SU-DHL-6 (cell line): ENCODE measurements at regions not wholly inside any gene's neighbourhood (a gene's known extent, or its start where the extent isn't known, plus 50 kb on each side); places are given as distances from the start of the nearest gene placed in this dataset.

Experiments used
- H2AFZ ChIP-seq: fragments of 200-600 bp; sonication (generic); 2 replicates; pipeline ENCODE4 v1.6.1; 2014; ENCODE audit warnings: low read depth, mild to moderate bottlenecking, moderate library complexity, mixed read lengths, antibody characterized with exemption, low read length; ENCODE audit not compliant: severe bottlenecking
- H3F3A ChIP-seq: fragments of 200-600 bp; shearing (Covaris generic); 2 replicates; pipeline ENCODE4 v1.6.0; 2016; ENCODE audit warnings: antibody characterized with exemption, mild to moderate bottlenecking; ENCODE audit not compliant: insufficient read depth
- H3K27ac ChIP-seq: fragments of 200-600 bp; sonication (generic); 2 replicates; pipeline ENCODE4 v1.5.1; 2016; ENCODE audit warnings: low read depth, mild to moderate bottlenecking, low read length, moderate library complexity, mixed read lengths
- H3K27me3 ChIP-seq: fragments of 200-600 bp; sonication (generic), shearing (Covaris generic); 2 replicates; pipeline ENCODE4 v1.6.0; 2014; ENCODE audit warnings: mild to moderate bottlenecking, low read length
- H3K36me3 ChIP-seq: fragments of 200-600 bp; sonication (generic); 2 replicates; pipeline ENCODE4 v1.6.1; 2014; ENCODE audit warnings: mild to moderate bottlenecking, low read length, mixed read lengths
- H3K4me2 ChIP-seq: fragments of 300-600, 200-600 bp; shearing (Covaris generic), sonication (generic); 2 replicates; pipeline ENCODE4 v1.6.0; 2014; ENCODE audit warnings: low read length, low read depth, mild to moderate bottlenecking; ENCODE audit not compliant: poor library complexity, severe bottlenecking
- H3K4me3 ChIP-seq: fragments of 200-600 bp; sonication (generic); 2 replicates; pipeline ENCODE4 v1.5.1; 2014; ENCODE audit warnings: antibody characterized with exemption, low read length, mild to moderate bottlenecking, mixed read lengths; ENCODE audit not compliant: insufficient read depth, poor library complexity, severe bottlenecking
- H3K79me2 ChIP-seq: fragments of 200-600 bp; sonication (generic); 2 replicates; pipeline ENCODE4 v1.6.1; 2014; ENCODE audit warnings: mild to moderate bottlenecking, low read length, moderate library complexity; ENCODE audit not compliant: insufficient read depth
- H3K9ac ChIP-seq: fragments of 200-600 bp; sonication (generic); 2 replicates; pipeline ENCODE4 v1.7.0; 2014; ENCODE audit warnings: mild to moderate bottlenecking, low read length
- H3K9me2 ChIP-seq: fragments of 200-600 bp; sonication (generic); replicated peaks from 2 replicates; pipeline ENCODE4 v1.6.1; 2014; ENCODE audit warnings: low read length; ENCODE audit not compliant: insufficient read depth
- H3K9me3 ChIP-seq: fragments of 200-600 bp; sonication (generic); 2 replicates; pipeline ENCODE4 v1.6.1; 2014; ENCODE audit warnings: low read length, mixed read lengths; ENCODE audit not compliant: insufficient read depth
- H4K20me1 ChIP-seq: fragments of 200-600 bp; sonication (generic); 2 replicates; pipeline ENCODE4 v1.6.1; 2014; ENCODE audit warnings: low read depth, mild to moderate bottlenecking, antibody characterized with exemption, low read length, moderate library complexity, mixed read lengths
- CTCF ChIP-seq: fragments of 200-600 bp; sonication (generic); IDR thresholded peaks from one replicate; pipeline ENCODE4 v1.5.1; 2017; ENCODE audit warnings: antibody characterized with exemption, mild to moderate bottlenecking, low read length, moderate library complexity; ENCODE audit not compliant: insufficient read depth, poor library complexity, severe bottlenecking
- EZH2phosphoT487 ChIP-seq: fragments of 200-600 bp; sonication (generic), shearing (Covaris generic); conservative IDR thresholded peaks from 2 replicates; pipeline ENCODE4 v1.6.1; 2018; ENCODE audit warnings: mild to moderate bottlenecking, antibody characterized with exemption, low read length, moderate library complexity, mixed read lengths

- no peaks in the 10 kb centered on the region for H3K9me3 ChIP-seq
- no peaks in the 10 kb centered on the region for H3K27me3 ChIP-seq
- no peaks in the 10 kb centered on the region for H3K9me2 ChIP-seq
- no peak overlapping the region for H3K9ac ChIP-seq
- H3K27ac ChIP-seq, result no peak overlapping the region
- no peaks in the 10 kb centered on the region for H3K36me3 ChIP-seq
- no peak overlapping the region for H2AFZ ChIP-seq
- no peaks in the 10 kb centered on the region for H3K79me2 ChIP-seq
- no peaks in the 10 kb centered on the region for H4K20me1 ChIP-seq
- no peaks in the 10 kb centered on the region for H3F3A ChIP-seq
- no peak for TF ChIP-seq CTCF
- no peak overlapping the region for H3K4me2 ChIP-seq
- H3K4me3 ChIP-seq, result no peak overlapping the region
Observed at GRCh38 chr18:78561757-78562510, 417.7 kb upstream of the SALL3 start.

GRCh38 chr18:78562531-78562961 lies 417.1 kb upstream of the SALL3 start:
- H2AFZ ChIP-seq, result no peak overlapping the region
- no peaks in the 10 kb centered on the region for H3K9me3 ChIP-seq
- no peaks in the 10 kb centered on the region for H3K9me2 ChIP-seq
- no peaks in the 10 kb centered on the region for H3K79me2 ChIP-seq
- no peaks in the 10 kb centered on the region for H3K36me3 ChIP-seq
- no peaks in the 10 kb centered on the region for H3K27me3 ChIP-seq
- no peak overlapping the region for H3K4me2 ChIP-seq
- H3F3A ChIP-seq, result no peaks in the 10 kb centered on the region
- no peaks in the 10 kb centered on the region for H4K20me1 ChIP-seq
- H3K9ac ChIP-seq, result no peak overlapping the region
- TF ChIP-seq EZH2phosphoT487 (no peak), CTCF (no peak)
- H3K27ac ChIP-seq, result no peak overlapping the region
- H3K4me3 ChIP-seq, result no peak overlapping the region

GRCh38 chr18:78563110-78563509 lies 416.5 kb upstream of the SALL3 start:
- no peaks in the 10 kb centered on the region for H3F3A ChIP-seq
- H3K9me3 ChIP-seq, result no peaks in the 10 kb centered on the region
- H3K79me2 ChIP-seq, result no peaks in the 10 kb centered on the region
- H2AFZ ChIP-seq, result no peak overlapping the region
- no peak overlapping the region for H3K9ac ChIP-seq
- H3K27ac ChIP-seq, result no peak overlapping the region
- no peak overlapping the region for H3K4me2 ChIP-seq
- H4K20me1 ChIP-seq, result no peaks in the 10 kb centered on the region
- H3K9me2 ChIP-seq, result no peaks in the 10 kb centered on the region
- H3K4me3 ChIP-seq, result no peak overlapping the region
- no peak for TF ChIP-seq CTCF
- TF ChIP-seq EZH2phosphoT487, result no peak
- no peaks in the 10 kb centered on the region for H3K27me3 ChIP-seq
- no peaks in the 10 kb centered on the region for H3K36me3 ChIP-seq
